ENCODE measurements at regions not wholly inside any gene's neighbourhood (a gene's known extent, or its start where the extent isn't known, plus 50 kb on each side); places are given as distances from the start of the nearest gene placed in this dataset.

DNA sequence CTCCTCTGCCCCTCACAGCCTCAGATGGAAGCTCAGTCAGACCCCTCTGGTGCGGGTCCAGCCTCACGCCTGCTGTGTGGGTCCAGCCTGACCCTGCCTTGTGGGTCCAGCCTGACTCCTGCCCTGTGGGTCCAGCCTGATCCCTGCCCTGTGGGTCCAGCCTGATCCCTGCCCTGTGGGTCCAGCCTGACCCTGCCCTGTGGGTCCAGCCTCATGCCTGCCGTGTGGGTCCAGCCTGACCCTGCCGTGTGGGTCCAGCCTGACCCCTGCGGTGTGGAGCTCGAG, 445.3 kb downstream of the BRD1 start:
- peaks cover 10 to 19% (median 13%) of the 10 kb centered on the region in 5 donors for H3K27me3 ChIP-seq (ENCODE audit: control insufficient read depth in 5 of 5, insufficient read depth in 4 of 5, low read length in 5 of 5)
- H3K9me3 ChIP-seq (ENCODE audit: control insufficient read depth in 5 of 5, low read length in 5 of 5), result no peaks in the 10 kb centered on the region
- no peak overlapping the region for H3K4me3 ChIP-seq (ENCODE audit: low read depth in 1 of 5, low read length in 5 of 5)
- no peaks in the 10 kb centered on the region for H3K36me3 ChIP-seq (ENCODE audit: control insufficient read depth in 5 of 5, insufficient read depth in 5 of 5, low read length in 5 of 5)
- H3K4me1 ChIP-seq (ENCODE audit: control insufficient read depth in 5 of 5, insufficient read depth in 5 of 5, low read length in 5 of 5), result no peaks in the 10 kb centered on the region
- H3K9ac ChIP-seq (ENCODE audit: low read length in 5 of 5), result no peak overlapping the region
- no peak overlapping the region for H3K27ac ChIP-seq (ENCODE audit: low read depth, low read length)

DNA sequence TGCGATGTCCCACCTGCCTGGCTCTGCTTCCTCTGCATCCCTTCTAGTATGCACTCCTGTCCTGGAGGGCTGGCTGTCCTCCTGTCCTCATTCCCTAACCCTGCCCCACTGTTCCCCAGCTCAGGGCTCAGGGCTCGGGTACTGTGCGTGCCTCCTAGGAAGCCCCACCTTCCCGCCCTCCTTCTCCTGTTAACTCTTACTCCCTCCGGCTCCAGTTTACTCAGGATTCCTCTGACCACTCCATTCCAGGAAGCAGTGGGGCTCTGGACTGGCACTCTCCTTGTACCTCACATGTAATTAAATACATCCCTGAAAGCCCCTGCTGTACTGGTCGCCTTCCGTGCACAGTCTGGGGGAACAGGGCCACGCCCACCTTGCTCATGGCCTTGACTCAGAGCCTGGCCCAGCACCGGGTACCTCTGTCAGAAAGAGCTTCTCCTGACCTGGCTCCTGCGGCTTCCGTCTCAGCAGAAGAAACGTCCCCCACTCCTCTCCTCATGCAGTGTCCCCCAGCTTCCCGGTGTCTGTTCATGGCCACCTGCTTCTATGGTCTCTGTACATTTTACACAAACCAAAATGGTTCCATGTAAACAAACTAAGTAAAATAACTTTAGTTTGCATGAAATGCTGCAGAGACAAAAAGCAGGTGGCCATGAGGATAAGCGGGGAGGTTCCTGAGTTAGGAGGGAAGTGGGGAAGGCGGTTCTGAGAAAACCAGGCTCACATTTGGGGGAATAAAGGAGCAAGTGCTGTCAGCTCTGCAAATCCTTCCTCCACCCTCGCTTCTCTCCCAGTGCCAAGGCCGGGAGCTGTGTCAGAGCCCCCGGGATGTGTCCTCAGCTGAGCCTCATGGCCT, 445.9 kb downstream of the BRD1 start:
- Histone ChIP-seq H3K27me3 (ENCODE audit: control insufficient read depth in 5 of 5, insufficient read depth in 4 of 5, low read length in 5 of 5) (peaks cover 10 to 19% (median 17%) of the 10 kb centered on the region in 5 donors), H3K4me1 (ENCODE audit: control insufficient read depth in 5 of 5, insufficient read depth in 5 of 5, low read length in 5 of 5) (no peaks in the 10 kb centered on the region)

GRCh38 chr22:49380828-49381114, 446.9 kb downstream of the BRD1 start:
- Histone ChIP-seq H3K4me3 (ENCODE audit: low read depth in 1 of 5, low read length in 5 of 5) (no peak overlapping the region), H3K4me1 (ENCODE audit: control insufficient read depth in 5 of 5, insufficient read depth in 5 of 5, low read length in 5 of 5) (no peaks in the 10 kb centered on the region), H3K9ac (ENCODE audit: low read length in 5 of 5) (no peak overlapping the region), H3K27ac (ENCODE audit: low read depth, low read length) (no peak overlapping the region), H3K36me3 (ENCODE audit: control insufficient read depth in 5 of 5, insufficient read depth in 5 of 5, low read length in 5 of 5) (no peaks in the 10 kb centered on the region), H3K9me3 (ENCODE audit: control insufficient read depth in 5 of 5, low read length in 5 of 5) (no peaks in the 10 kb centered on the region), H3K27me3 (ENCODE audit: control insufficient read depth in 5 of 5, insufficient read depth in 4 of 5, low read length in 5 of 5) (peaks cover 10 to 19% (median 17%) of the 10 kb centered on the region in 5 donors)

More for the DNA sequence above, 445.9 kb downstream of the BRD1 start:
- no peak overlapping the region for H3K9ac ChIP-seq (ENCODE audit: low read length in 5 of 5)
- no peak overlapping the region for H3K27ac ChIP-seq (ENCODE audit: low read depth, low read length)
- H3K4me3 ChIP-seq (ENCODE audit: low read depth in 1 of 5, low read length in 5 of 5), result no peak overlapping the region
- H3K36me3 ChIP-seq (ENCODE audit: control insufficient read depth in 5 of 5, insufficient read depth in 5 of 5, low read length in 5 of 5), result no peaks in the 10 kb centered on the region
- H3K9me3 ChIP-seq (ENCODE audit: control insufficient read depth in 5 of 5, low read length in 5 of 5), result no peaks in the 10 kb centered on the region

DNA sequence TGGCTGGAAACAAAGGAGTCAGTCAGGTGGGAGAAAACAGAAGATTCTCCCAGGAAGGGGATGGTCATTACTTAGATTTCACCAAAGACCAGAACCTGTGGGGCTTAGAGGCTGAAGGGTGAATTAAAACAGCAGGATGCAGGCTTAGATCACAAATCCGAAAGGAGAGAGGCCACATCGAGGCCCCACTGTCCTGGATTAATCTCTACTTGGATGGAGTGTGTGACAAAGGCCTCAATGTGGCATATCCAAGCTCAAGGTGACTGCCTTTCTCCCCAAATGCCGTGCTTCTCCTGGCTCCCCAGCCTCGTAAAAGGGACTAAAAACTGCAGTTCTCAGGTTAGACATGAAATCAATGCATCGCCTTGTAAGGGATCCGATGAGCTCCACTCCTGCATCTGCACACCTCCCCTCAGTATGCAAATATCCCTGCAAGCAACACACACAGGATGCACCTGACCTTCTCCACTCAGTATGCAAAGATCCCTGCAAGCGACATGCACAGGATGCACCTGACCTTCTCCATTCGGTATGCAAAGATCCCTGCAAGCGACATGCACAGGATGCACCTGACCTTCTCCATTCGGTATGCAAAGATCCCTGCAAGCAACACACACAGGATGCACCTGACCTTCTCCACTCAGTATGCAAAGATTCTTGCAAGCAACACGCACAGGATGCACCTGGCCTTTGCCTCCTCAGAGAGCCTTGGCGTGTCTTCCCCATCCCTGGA, 447.4 kb downstream of the BRD1 start:
- peaks cover 10 to 19% (median 17%) of the 10 kb centered on the region in 5 donors for H3K27me3 ChIP-seq (ENCODE audit: control insufficient read depth in 5 of 5, insufficient read depth in 4 of 5, low read length in 5 of 5)
- H3K9ac ChIP-seq (ENCODE audit: low read length in 5 of 5), result no peak overlapping the region
- H3K4me1 ChIP-seq (ENCODE audit: control insufficient read depth in 5 of 5, insufficient read depth in 5 of 5, low read length in 5 of 5), result no peaks in the 10 kb centered on the region
- H3K27ac ChIP-seq (ENCODE audit: low read depth, low read length), result no peak overlapping the region
- no peaks in the 10 kb centered on the region for H3K9me3 ChIP-seq (ENCODE audit: control insufficient read depth in 5 of 5, low read length in 5 of 5)
- H3K36me3 ChIP-seq (ENCODE audit: control insufficient read depth in 5 of 5, insufficient read depth in 5 of 5, low read length in 5 of 5), result no peaks in the 10 kb centered on the region
- no peak overlapping the region for H3K4me3 ChIP-seq (ENCODE audit: low read depth in 1 of 5, low read length in 5 of 5)

DNA sequence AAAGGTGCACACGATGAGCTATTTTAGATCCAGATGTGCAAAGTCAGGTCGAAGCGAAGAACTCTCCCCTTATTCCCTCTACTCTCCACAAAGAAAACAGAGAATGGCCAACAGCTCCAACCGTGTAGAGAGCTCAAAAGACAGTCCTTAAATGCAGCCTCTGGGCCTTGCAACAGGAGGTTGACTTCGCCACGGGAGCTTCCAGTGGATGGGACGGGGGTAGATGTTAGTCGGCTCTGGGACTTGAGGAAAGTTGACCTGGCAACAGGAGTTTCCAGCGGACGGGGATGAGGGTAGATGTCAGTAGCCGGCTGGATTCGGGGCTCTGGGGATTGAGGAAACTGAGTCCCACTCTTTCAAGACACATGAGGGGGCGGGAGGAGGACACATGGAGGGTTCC, 450.4 kb downstream of the BRD1 start:
- Histone ChIP-seq H3K4me3 (ENCODE audit: low read depth in 1 of 5, low read length in 5 of 5) (no peak overlapping the region), H3K27me3 (ENCODE audit: control insufficient read depth in 5 of 5, insufficient read depth in 4 of 5, low read length in 5 of 5) (peaks cover 16 to 25% (median 19%) of the 10 kb centered on the region in 5 donors)

GRCh38 chr22:49373801-49374226, 453.9 kb downstream of the BRD1 start:
- Histone ChIP-seq H3K9me3 (ENCODE audit: control insufficient read depth in 5 of 5, low read length in 5 of 5) (no peaks in the 10 kb centered on the region), H3K36me3 (ENCODE audit: control insufficient read depth in 5 of 5, insufficient read depth in 5 of 5, low read length in 5 of 5) (no peaks in the 10 kb centered on the region), H3K27ac (ENCODE audit: low read depth, low read length) (no peak overlapping the region), H3K4me1 (ENCODE audit: control insufficient read depth in 5 of 5, insufficient read depth in 5 of 5, low read length in 5 of 5) (peaks cover 0 to 5% (median 0%) of the 10 kb centered on the region in 5 donors), H3K9ac (ENCODE audit: low read length in 5 of 5) (no peak overlapping the region), H3K4me3 (ENCODE audit: low read depth in 1 of 5, low read length in 5 of 5) (no peak overlapping the region), H3K27me3 (ENCODE audit: control insufficient read depth in 5 of 5, insufficient read depth in 4 of 5, low read length in 5 of 5) (peaks cover 16 to 38% (median 24%) of the 10 kb centered on the region in 5 donors)

More for the DNA sequence above, 450.4 kb downstream of the BRD1 start:
- H3K9ac ChIP-seq (ENCODE audit: low read length in 5 of 5), result no peak overlapping the region
- no peaks in the 10 kb centered on the region for H3K36me3 ChIP-seq (ENCODE audit: control insufficient read depth in 5 of 5, insufficient read depth in 5 of 5, low read length in 5 of 5)
- no peaks in the 10 kb centered on the region for H3K4me1 ChIP-seq (ENCODE audit: control insufficient read depth in 5 of 5, insufficient read depth in 5 of 5, low read length in 5 of 5)
- no peaks in the 10 kb centered on the region for H3K9me3 ChIP-seq (ENCODE audit: control insufficient read depth in 5 of 5, low read length in 5 of 5)
- no peak overlapping the region for H3K27ac ChIP-seq (ENCODE audit: low read depth, low read length)

- H3K27ac ChIP-seq (ENCODE audit: low read depth, low read length), result no peak overlapping the region
- H3K9me3 ChIP-seq (ENCODE audit: control insufficient read depth in 5 of 5, low read length in 5 of 5), result no peaks in the 10 kb centered on the region
- H3K27me3 ChIP-seq (ENCODE audit: control insufficient read depth in 5 of 5, insufficient read depth in 4 of 5, low read length in 5 of 5), result peaks cover 21 to 39% (median 28%) of the 10 kb centered on the region in 5 donors
- no peak overlapping the region for H3K4me3 ChIP-seq (ENCODE audit: low read depth in 1 of 5, low read length in 5 of 5)
- H3K4me1 ChIP-seq (ENCODE audit: control insufficient read depth in 5 of 5, insufficient read depth in 5 of 5, low read length in 5 of 5), result peaks cover 0 to 9% (median 0%) of the 10 kb centered on the region in 5 donors
- no peak overlapping the region for H3K9ac ChIP-seq (ENCODE audit: low read length in 5 of 5)
- H3K36me3 ChIP-seq (ENCODE audit: control insufficient read depth in 5 of 5, insufficient read depth in 5 of 5, low read length in 5 of 5), result no peaks in the 10 kb centered on the region
Measured at GRCh38 chr22:49373289-49373666, 454.4 kb downstream of the BRD1 start.

DNA sequence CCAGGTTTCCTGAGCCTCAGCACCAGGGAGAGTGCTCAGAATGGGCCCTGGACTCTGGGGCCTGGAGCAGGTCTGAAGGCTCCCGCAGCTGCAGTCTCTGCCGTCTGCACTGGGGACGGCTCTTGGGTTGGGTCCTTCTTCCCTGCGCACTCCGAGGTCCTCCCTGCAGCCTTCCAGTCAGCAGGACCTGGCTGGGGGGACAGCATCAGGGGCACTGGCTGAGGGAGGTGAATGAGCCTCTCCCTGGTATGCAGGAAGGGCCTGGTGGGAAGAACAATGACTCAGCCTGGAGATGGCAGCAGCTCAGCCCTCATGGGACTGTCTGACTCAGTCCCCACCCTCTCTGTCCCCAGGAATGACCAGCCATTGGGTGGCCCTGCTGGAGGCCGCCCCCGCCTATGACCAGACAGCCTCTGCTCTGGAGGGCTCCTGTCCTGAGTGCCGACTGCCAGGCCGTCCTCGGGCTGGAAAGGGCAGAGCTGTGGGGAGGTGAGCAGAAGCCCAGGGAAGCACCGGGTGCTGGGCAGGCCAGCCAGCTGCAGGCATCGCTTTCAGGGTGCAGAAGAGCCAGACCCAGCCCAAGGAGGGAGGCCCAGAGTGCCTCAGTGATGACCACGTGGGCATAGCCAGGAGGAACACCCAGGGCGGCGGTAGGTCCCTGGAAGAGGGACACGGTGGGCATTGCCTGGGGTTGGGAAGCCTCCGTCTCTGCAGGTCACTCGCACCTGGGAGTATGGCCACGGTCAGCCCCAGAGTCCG, 455.0 kb downstream of the BRD1 start:
- no peak overlapping the region for H3K27ac ChIP-seq (ENCODE audit: low read depth, low read length)
- no peak overlapping the region for H3K9ac ChIP-seq (ENCODE audit: low read length in 5 of 5)
- no peak overlapping the region for H3K4me3 ChIP-seq (ENCODE audit: low read depth in 1 of 5, low read length in 5 of 5)
- no peaks in the 10 kb centered on the region for H3K36me3 ChIP-seq (ENCODE audit: control insufficient read depth in 5 of 5, insufficient read depth in 5 of 5, low read length in 5 of 5)
- H3K4me1 ChIP-seq (ENCODE audit: control insufficient read depth in 5 of 5, insufficient read depth in 5 of 5, low read length in 5 of 5), result peaks cover 0 to 9% (median 0%) of the 10 kb centered on the region in 5 donors
- peaks cover 17 to 40% (median 29%) of the 10 kb centered on the region in 5 donors for H3K27me3 ChIP-seq (ENCODE audit: control insufficient read depth in 5 of 5, insufficient read depth in 4 of 5, low read length in 5 of 5)
- no peaks in the 10 kb centered on the region for H3K9me3 ChIP-seq (ENCODE audit: control insufficient read depth in 5 of 5, low read length in 5 of 5)

GRCh38 chr22:49372111-49372529, 455.6 kb downstream of the BRD1 start:
- no peak overlapping the region for H3K9ac ChIP-seq (ENCODE audit: low read length in 5 of 5)
- H3K4me1 ChIP-seq (ENCODE audit: control insufficient read depth in 5 of 5, insufficient read depth in 5 of 5, low read length in 5 of 5), result peaks cover 0 to 9% (median 0%) of the 10 kb centered on the region in 5 donors
- no peaks in the 10 kb centered on the region for H3K9me3 ChIP-seq (ENCODE audit: control insufficient read depth in 5 of 5, low read length in 5 of 5)
- H3K4me3 ChIP-seq (ENCODE audit: low read depth in 1 of 5, low read length in 5 of 5), result no peak overlapping the region
- H3K27ac ChIP-seq (ENCODE audit: low read depth, low read length), result no peak overlapping the region
- no peaks in the 10 kb centered on the region for H3K36me3 ChIP-seq (ENCODE audit: control insufficient read depth in 5 of 5, insufficient read depth in 5 of 5, low read length in 5 of 5)
- peaks cover 17 to 37% (median 30%) of the 10 kb centered on the region in 5 donors for H3K27me3 ChIP-seq (ENCODE audit: control insufficient read depth in 5 of 5, insufficient read depth in 4 of 5, low read length in 5 of 5)
